NB4 (cell line): ENCODE measurements at regions not wholly inside any gene's neighbourhood (a gene's known extent, or its start where the extent isn't known, plus 50 kb on each side); places are given as distances from the start of the nearest gene placed in this dataset.

ENCODE experiments used
- CTCF ChIP-seq: IDR thresholded peaks from one replicate; pipeline ENCODE4 v1.5.1; 2012; ENCODE audit warnings: low read depth, low read length
- POLR2A ChIP-seq: IDR thresholded peaks from 2 replicates; pipeline ENCODE4 v1.6.1; 2011; ENCODE audit warnings: mild to moderate bottlenecking; ENCODE audit not compliant: insufficient read length; ENCODE audit errors: extremely low read depth

- TF ChIP-seq CTCF (no peak), POLR2A (no peak)
These were observed 224.3 kb upstream of the PHYHIPL start for GRCh38 chr10:58952162-58952601.
